ENCODE measurements at regions not wholly inside any gene's neighbourhood (a gene's known extent, or its start where the extent isn't known, plus 50 kb on each side); places are given as distances from the start of the nearest gene placed in this dataset.

- Mint-ChIP-seq H3K9me3 (ENCODE audit: low read depth) (peaks cover 18% of the 10 kb centered on the region), H3K27me3 (no peaks in the 10 kb centered on the region), H3K4me3 (ENCODE audit: low read depth) (no peak overlapping the region), H3K4me1 (ENCODE audit: low read depth) (peaks cover 3% of the 10 kb centered on the region), H3K36me3 (ENCODE audit: insufficient read depth) (no peaks in the 10 kb centered on the region), H3K27ac (no peak overlapping the region)
- no peak for DNase-seq (ENCODE audit: low spot score, unreplicated experiment)
- TF ChIP-seq CTCF (IDR thresholded peaks at IDR 0.05; ENCODE audit: unreplicated experiment), result no peak
These were observed 128.5 kb downstream of the BCOR start for GRCh38 chrX:39969099-39969818.

GRCh38 chrX:39969819-39970504 lies 127.8 kb downstream of the BCOR start:
- H3K27ac Mint-ChIP-seq, result no peak overlapping the region
- no peaks in the 10 kb centered on the region for H3K27me3 Mint-ChIP-seq
- H3K4me3 Mint-ChIP-seq (ENCODE audit: low read depth), result no peak overlapping the region
- H3K36me3 Mint-ChIP-seq (ENCODE audit: insufficient read depth), result no peaks in the 10 kb centered on the region
- no peak for TF ChIP-seq CTCF (IDR thresholded peaks at IDR 0.05; ENCODE audit: unreplicated experiment)
- peaks cover 3% of the 10 kb centered on the region for H3K4me1 Mint-ChIP-seq (ENCODE audit: low read depth)
- DNase-seq (ENCODE audit: low spot score, unreplicated experiment), result no peak
- H3K9me3 Mint-ChIP-seq (ENCODE audit: low read depth), result peaks cover 16% of the 10 kb centered on the region

GRCh38 chrX:39971760-39972159 lies 126.0 kb downstream of the BCOR start:
- DNase-seq (ENCODE audit: low spot score, unreplicated experiment), result no peak
- Mint-ChIP-seq H3K27me3 (no peaks in the 10 kb centered on the region), H3K9me3 (ENCODE audit: low read depth) (peaks cover 16% of the 10 kb centered on the region), H3K4me1 (ENCODE audit: low read depth) (peaks cover 3% of the 10 kb centered on the region), H3K27ac (no peak overlapping the region), H3K36me3 (ENCODE audit: insufficient read depth) (no peaks in the 10 kb centered on the region), H3K4me3 (ENCODE audit: low read depth) (no peak overlapping the region)
- TF ChIP-seq CTCF (IDR thresholded peaks at IDR 0.05; ENCODE audit: unreplicated experiment), result no peak

- Mint-ChIP-seq H3K9me3 (ENCODE audit: low read depth) (peaks cover 18% of the 10 kb centered on the region), H3K4me1 (ENCODE audit: low read depth) (peaks cover 3% of the 10 kb centered on the region), H3K4me3 (ENCODE audit: low read depth) (no peak overlapping the region), H3K36me3 (ENCODE audit: insufficient read depth) (no peaks in the 10 kb centered on the region), H3K27ac (no peak overlapping the region), H3K27me3 (no peaks in the 10 kb centered on the region)
- DNase-seq (ENCODE audit: low spot score, unreplicated experiment), result no peak
- no peak for TF ChIP-seq CTCF (IDR thresholded peaks at IDR 0.05; ENCODE audit: unreplicated experiment)
These were observed 125.4 kb downstream of the BCOR start for GRCh38 chrX:39972340-39972739.

- no peak for DNase-seq (ENCODE audit: low spot score, unreplicated experiment)
- Mint-ChIP-seq H3K4me3 (ENCODE audit: low read depth) (no peak overlapping the region), H3K27me3 (no peaks in the 10 kb centered on the region), H3K4me1 (ENCODE audit: low read depth) (peaks cover 3% of the 10 kb centered on the region), H3K36me3 (ENCODE audit: insufficient read depth) (no peaks in the 10 kb centered on the region), H3K27ac (no peak overlapping the region), H3K9me3 (ENCODE audit: low read depth) (peaks cover 18% of the 10 kb centered on the region)
- TF ChIP-seq CTCF (IDR thresholded peaks at IDR 0.05; ENCODE audit: unreplicated experiment), result no peak
These were observed 123.9 kb downstream of the BCOR start for GRCh38 chrX:39973810-39974209.
